ENCODE measurements at regions not wholly inside any gene's neighbourhood (a gene's known extent, or its start where the extent isn't known, plus 50 kb on each side); places are given as distances from the start of the nearest gene placed in this dataset.

DNA sequence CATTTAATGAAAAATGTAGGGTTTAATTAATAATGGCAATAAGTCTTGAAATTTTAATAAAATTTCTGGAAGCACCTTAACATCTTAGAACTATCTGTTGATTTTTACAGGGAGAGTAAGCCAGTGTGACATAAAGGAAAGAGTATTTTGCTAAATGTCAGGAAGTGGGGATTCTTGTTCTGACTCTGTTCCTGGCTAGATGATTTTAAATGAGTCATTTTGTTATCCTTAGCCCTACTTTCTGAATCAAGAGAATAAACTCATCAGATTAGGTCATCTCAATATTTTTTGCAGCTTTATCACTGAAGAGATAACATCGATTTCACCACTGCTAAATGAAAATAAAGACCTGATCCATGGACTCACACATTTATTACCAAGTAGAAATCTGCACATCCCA is 377.5 kb upstream of the CYRIA start:
- TF ChIP-seq, protein P1, sequence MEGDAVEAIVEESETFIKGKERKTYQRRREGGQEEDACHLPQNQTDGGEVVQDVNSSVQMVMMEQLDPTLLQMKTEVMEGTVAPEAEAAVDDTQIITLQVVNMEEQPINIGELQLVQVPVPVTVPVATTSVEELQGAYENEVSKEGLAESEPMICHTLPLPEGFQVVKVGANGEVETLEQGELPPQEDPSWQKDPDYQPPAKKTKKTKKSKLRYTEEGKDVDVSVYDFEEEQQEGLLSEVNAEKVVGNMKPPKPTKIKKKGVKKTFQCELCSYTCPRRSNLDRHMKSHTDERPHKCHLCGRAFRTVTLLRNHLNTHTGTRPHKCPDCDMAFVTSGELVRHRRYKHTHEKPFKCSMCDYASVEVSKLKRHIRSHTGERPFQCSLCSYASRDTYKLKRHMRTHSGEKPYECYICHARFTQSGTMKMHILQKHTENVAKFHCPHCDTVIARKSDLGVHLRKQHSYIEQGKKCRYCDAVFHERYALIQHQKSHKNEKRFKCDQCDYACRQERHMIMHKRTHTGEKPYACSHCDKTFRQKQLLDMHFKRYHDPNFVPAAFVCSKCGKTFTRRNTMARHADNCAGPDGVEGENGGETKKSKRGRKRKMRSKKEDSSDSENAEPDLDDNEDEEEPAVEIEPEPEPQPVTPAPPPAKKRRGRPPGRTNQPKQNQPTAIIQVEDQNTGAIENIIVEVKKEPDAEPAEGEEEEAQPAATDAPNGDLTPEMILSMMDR (conservative IDR thresholded peaks at IDR 0.05; ENCODE audit: low read depth in 2 of 2): no peak
- TF ChIP-seq, protein P2, sequence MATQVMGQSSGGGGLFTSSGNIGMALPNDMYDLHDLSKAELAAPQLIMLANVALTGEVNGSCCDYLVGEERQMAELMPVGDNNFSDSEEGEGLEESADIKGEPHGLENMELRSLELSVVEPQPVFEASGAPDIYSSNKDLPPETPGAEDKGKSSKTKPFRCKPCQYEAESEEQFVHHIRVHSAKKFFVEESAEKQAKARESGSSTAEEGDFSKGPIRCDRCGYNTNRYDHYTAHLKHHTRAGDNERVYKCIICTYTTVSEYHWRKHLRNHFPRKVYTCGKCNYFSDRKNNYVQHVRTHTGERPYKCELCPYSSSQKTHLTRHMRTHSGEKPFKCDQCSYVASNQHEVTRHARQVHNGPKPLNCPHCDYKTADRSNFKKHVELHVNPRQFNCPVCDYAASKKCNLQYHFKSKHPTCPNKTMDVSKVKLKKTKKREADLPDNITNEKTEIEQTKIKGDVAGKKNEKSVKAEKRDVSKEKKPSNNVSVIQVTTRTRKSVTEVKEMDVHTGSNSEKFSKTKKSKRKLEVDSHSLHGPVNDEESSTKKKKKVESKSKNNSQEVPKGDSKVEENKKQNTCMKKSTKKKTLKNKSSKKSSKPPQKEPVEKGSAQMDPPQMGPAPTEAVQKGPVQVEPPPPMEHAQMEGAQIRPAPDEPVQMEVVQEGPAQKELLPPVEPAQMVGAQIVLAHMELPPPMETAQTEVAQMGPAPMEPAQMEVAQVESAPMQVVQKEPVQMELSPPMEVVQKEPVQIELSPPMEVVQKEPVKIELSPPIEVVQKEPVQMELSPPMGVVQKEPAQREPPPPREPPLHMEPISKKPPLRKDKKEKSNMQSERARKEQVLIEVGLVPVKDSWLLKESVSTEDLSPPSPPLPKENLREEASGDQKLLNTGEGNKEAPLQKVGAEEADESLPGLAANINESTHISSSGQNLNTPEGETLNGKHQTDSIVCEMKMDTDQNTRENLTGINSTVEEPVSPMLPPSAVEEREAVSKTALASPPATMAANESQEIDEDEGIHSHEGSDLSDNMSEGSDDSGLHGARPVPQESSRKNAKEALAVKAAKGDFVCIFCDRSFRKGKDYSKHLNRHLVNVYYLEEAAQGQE (IDR thresholded peaks at IDR 0.05; ENCODE audit: unreplicated experiment): no peak
- no peak for TF ChIP-seq POLR2AphosphoS5 (IDR thresholded peaks at IDR 0.05; ENCODE audit: low read depth)
- no peak for TF ChIP-seq CREB1 (CRISPR knock-in tag; IDR thresholded peaks at IDR 0.05; ENCODE audit: low read depth)
- no peak for TF ChIP-seq EZH2 (IDR thresholded peaks at IDR 0.05; ENCODE audit: low read depth, unreplicated experiment)
- no peak for TF ChIP-seq EZH2phosphoT487 (IDR thresholded peaks at IDR 0.05; ENCODE audit: unreplicated experiment)
- TF ChIP-seq STAT1 (IDR thresholded peaks at IDR 0.05; ENCODE audit: unreplicated experiment): no peak
- no peak for TF ChIP-seq JUNB (IDR thresholded peaks at IDR 0.05; ENCODE audit: unreplicated experiment)
- TF ChIP-seq, protein P3, sequence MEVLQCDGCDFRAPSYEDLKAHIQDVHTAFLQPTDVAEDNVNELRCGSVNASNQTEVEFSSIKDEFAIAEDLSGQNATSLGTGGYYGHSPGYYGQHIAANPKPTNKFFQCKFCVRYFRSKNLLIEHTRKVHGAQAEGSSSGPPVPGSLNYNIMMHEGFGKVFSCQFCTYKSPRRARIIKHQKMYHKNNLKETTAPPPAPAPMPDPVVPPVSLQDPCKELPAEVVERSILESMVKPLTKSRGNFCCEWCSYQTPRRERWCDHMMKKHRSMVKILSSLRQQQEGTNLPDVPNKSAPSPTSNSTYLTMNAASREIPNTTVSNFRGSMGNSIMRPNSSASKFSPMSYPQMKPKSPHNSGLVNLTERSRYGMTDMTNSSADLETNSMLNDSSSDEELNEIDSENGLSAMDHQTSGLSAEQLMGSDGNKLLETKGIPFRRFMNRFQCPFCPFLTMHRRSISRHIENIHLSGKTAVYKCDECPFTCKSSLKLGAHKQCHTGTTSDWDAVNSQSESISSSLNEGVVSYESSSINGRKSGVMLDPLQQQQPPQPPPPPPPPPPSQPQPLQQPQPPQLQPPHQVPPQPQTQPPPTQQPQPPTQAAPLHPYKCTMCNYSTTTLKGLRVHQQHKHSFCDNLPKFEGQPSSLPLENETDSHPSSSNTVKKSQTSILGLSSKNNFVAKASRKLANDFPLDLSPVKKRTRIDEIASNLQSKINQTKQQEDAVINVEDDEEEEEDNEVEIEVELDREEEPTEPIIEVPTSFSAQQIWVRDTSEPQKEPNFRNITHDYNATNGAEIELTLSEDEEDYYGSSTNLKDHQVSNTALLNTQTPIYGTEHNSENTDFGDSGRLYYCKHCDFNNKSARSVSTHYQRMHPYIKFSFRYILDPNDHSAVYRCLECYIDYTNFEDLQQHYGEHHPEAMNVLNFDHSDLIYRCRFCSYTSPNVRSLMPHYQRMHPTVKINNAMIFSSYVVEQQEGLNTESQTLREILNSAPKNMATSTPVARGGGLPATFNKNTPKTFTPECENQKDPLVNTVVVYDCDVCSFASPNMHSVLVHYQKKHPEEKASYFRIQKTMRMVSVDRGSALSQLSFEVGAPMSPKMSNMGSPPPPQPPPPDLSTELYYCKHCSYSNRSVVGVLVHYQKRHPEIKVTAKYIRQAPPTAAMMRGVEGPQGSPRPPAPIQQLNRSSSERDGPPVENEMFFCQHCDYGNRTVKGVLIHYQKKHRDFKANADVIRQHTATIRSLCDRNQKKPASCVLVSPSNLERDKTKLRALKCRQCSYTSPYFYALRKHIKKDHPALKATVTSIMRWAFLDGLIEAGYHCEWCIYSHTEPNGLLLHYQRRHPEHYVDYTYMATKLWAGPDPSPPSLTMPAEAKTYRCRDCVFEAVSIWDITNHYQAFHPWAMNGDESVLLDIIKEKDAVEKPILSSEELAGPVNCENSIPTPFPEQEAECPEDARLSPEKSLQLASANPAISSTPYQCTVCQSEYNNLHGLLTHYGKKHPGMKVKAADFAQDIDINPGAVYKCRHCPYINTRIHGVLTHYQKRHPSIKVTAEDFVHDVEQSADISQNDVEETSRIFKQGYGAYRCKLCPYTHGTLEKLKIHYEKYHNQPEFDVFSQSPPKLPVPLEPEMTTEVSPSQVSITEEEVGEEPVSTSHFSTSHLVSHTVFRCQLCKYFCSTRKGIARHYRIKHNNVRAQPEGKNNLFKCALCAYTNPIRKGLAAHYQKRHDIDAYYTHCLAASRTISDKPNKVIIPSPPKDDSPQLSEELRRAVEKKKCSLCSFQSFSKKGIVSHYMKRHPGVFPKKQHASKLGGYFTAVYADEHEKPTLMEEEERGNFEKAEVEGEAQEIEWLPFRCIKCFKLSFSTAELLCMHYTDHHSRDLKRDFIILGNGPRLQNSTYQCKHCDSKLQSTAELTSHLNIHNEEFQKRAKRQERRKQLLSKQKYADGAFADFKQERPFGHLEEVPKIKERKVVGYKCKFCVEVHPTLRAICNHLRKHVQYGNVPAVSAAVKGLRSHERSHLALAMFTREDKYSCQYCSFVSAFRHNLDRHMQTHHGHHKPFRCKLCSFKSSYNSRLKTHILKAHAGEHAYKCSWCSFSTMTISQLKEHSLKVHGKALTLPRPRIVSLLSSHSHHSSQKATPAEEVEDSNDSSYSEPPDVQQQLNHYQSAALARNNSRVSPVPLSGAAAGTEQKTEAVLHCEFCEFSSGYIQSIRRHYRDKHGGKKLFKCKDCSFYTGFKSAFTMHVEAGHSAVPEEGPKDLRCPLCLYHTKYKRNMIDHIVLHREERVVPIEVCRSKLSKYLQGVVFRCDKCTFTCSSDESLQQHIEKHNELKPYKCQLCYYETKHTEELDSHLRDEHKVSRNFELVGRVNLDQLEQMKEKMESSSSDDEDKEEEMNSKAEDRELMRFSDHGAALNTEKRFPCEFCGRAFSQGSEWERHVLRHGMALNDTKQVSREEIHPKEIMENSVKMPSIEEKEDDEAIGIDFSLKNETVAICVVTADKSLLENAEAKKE (CRISPR knock-in tag; IDR thresholded peaks at IDR 0.05): no peak
- no peak for TF ChIP-seq ZNF114 (CRISPR knock-in tag; IDR thresholded peaks at IDR 0.05)
- TF ChIP-seq ZNF331 (CRISPR knock-in tag; IDR thresholded peaks at IDR 0.05; ENCODE audit: low read depth): no peak

Measured in GM23338 (cell line).